B cell (primary cell): ENCODE measurements at regions not wholly inside any gene's neighbourhood (a gene's known extent, or its start where the extent isn't known, plus 50 kb on each side); places are given as distances from the start of the nearest gene placed in this dataset.

Experiments used
- ATAC-seq: fragments of 200-7000 bp; cut with Tn5 transposase; one replicate; pipeline ENCODE4 v1.10.0; 2021; ENCODE audit warnings: low read depth, mild to moderate bottlenecking, moderate number of reproducible peaks, moderate library complexity
- CTCF ChIA-PET: fragments of 350-600 bp; sonication (Branson Sonifier 250); formaldehyde crosslinking; loops from one replicate; lab custom pipeline; 2021; ENCODE audit warnings: antibody characterized with exemption, inconsistent platforms; lab: Charles Lee
- POLR2A ChIA-PET: fragments of 350-600 bp; sonication (Branson Sonifier 250); formaldehyde crosslinking; loops from one replicate; lab custom pipeline; 2021; ENCODE audit warnings: antibody characterized with exemption; lab: Charles Lee
- DNase-seq: peaks from one replicate; pipeline ENCODE4 v3.0.0; 2013
- H2AFZ ChIP-seq: 2 replicates; pipeline ENCODE4 v1.6.1; 2012; ENCODE audit warnings: mild to moderate bottlenecking, low read depth, low read length; ENCODE audit not compliant: insufficient read depth, poor library complexity, severe bottlenecking
- H3K27ac ChIP-seq, 2 donors: 1 replicate in 1 of 2; 2 replicates in 1 of 2; pipeline ENCODE4 v1.5.1; 2012 to 2013; ENCODE audit warnings: low read length in 2 of 2, mild to moderate bottlenecking in 2 of 2, moderate library complexity in 1 of 2
- H3K27me3 ChIP-seq, 4 experiments: fragments of 200-600 bp in 1 of 4; sonication (generic) in 1 of 4; replicated peaks in 1 of 4; 1 replicate in 2 of 4; 2 replicates in 2 of 4; pipeline versions ENCODE4 v1.6.1 to v1.7.0; 2013 to 2016; ENCODE audit warnings: low read length in 3 of 4, mild to moderate bottlenecking in 2 of 4, mixed read lengths in 1 of 4, moderate library complexity in 1 of 4; ENCODE audit not compliant: insufficient read depth in 4 of 4, control insufficient read depth in 3 of 4; ENCODE audit errors: control extremely low read depth in 1 of 4
- H3K36me3 ChIP-seq, 2 experiments: replicated peaks in 1 of 2; 1 replicate in 1 of 2; 2 replicates in 1 of 2; pipeline versions ENCODE4 v1.6.1 to v1.7.1; 2013; ENCODE audit warnings: low read length in 1 of 2; ENCODE audit not compliant: insufficient read depth in 2 of 2, control insufficient read depth in 1 of 2; ENCODE audit errors: control extremely low read depth in 1 of 2, extremely low read depth in 1 of 2
- H3K4me1 ChIP-seq, 2 donors: fragments of 200-600 bp in 1 of 2; sonication (generic) in 1 of 2; 1 replicate in 1 of 2; 2 replicates in 1 of 2; pipeline versions ENCODE4 v1.5.1 to v1.6.1; 2013 to 2017; ENCODE audit warnings: low read length in 2 of 2; ENCODE audit not compliant: control insufficient read depth in 2 of 2, insufficient read depth in 2 of 2
- H3K4me2 ChIP-seq: replicated peaks from 2 replicates; pipeline ENCODE3; 2012; ENCODE audit warnings: mild to moderate bottlenecking, low read depth, low read length; ENCODE audit not compliant: poor library complexity, severe bottlenecking
- H3K4me3 ChIP-seq, 5 experiments: fragments of 200-600 bp in 1 of 5; sonication (generic) in 1 of 5; 1 replicate in 3 of 5; 2 replicates in 2 of 5; pipeline versions ENCODE4 v1.5.1 to v1.7.0; 2011 to 2016; ENCODE audit warnings: low read length in 4 of 5, mild to moderate bottlenecking in 4 of 5, low read depth in 2 of 5, control low read depth in 1 of 5, moderate library complexity in 1 of 5; ENCODE audit not compliant: insufficient read depth in 1 of 5; ENCODE audit errors: control extremely low read depth in 1 of 5, extremely low read depth in 1 of 5
- H3K79me2 ChIP-seq: fragments of 200-600 bp; sonication (generic); one replicate; pipeline ENCODE4 v1.6.0; 2016; ENCODE audit warnings: low read length; ENCODE audit not compliant: control insufficient read depth, insufficient read depth
- H3K9ac ChIP-seq: fragments of 200-600 bp; sonication (generic); 2 replicates; pipeline ENCODE4 v1.6.1; 2017; ENCODE audit warnings: mild to moderate bottlenecking, low read length, moderate library complexity
- H3K9me3 ChIP-seq, 3 donors: one replicate each; pipeline versions ENCODE4 v1.6.1 to v1.7.1; 2013; ENCODE audit warnings: low read length in 2 of 3; ENCODE audit not compliant: control insufficient read depth in 2 of 3, insufficient read depth in 1 of 3; ENCODE audit errors: control extremely low read depth in 1 of 3
- H4K20me1 ChIP-seq: 2 replicates; pipeline ENCODE4 v1.6.0; 2012; ENCODE audit warnings: mild to moderate bottlenecking, low read length; ENCODE audit not compliant: insufficient read depth, control insufficient read depth, poor library complexity, severe bottlenecking
- H3K27ac Mint-ChIP-seq: one replicate; pipeline ENCODE4 v1.8.0; 2021; ENCODE audit warnings: mixed read lengths
- H3K27me3 Mint-ChIP-seq: one replicate; pipeline ENCODE4 v1.8.0; 2021; ENCODE audit warnings: mixed read lengths
- H3K4me1 Mint-ChIP-seq: one replicate; pipeline ENCODE4 v1.8.0; 2021; ENCODE audit warnings: mixed read lengths
- H3K4me3 Mint-ChIP-seq: one replicate; pipeline ENCODE4 v1.8.0; 2021; ENCODE audit warnings: mixed read lengths
- H3K9me3 Mint-ChIP-seq: one replicate; pipeline ENCODE4 v1.8.0; 2022; ENCODE audit warnings: mixed read lengths; ENCODE audit not compliant: insufficient read depth
- CTCF ChIP-seq: fragments of 200-600 bp; IDR thresholded peaks from one replicate; pipeline ENCODE4 v1.8.0; 2022; ENCODE audit warnings: antibody characterized with exemption, mild to moderate bottlenecking
- EZH2 ChIP-seq: IDR thresholded peaks from 2 replicates; pipeline ENCODE4 v1.6.1; 2012; ENCODE audit warnings: borderline replicate concordance, low read depth, mild to moderate bottlenecking, moderate library complexity, low read length; ENCODE audit not compliant: insufficient read depth, poor library complexity, severe bottlenecking
- WGBS: methylation state at CpG from one replicate; pipeline ENCODE4 v1.1.5; 2013; ENCODE audit warnings: missing lambda C conversion rate; ENCODE audit not compliant: insufficient coverage; 5-methylcytosine and 5-hydroxymethylcytosine counted together
- intact Hi-C: fragments of 100-400 bp; cut with micrococcal nuclease; formaldehyde crosslinking; loops from one replicate; pipeline ENCODE4 v1.10.0; 2022

- no peak overlapping the region for H3K9ac ChIP-seq
- no peak for ATAC-seq
- no peak overlapping the region for H3K27ac Mint-ChIP-seq
- no peaks in the 10 kb centered on the region for H3K4me1 ChIP-seq
- no peak overlapping the region for H3K4me3 ChIP-seq
- H3K4me1 Mint-ChIP-seq: peaks cover 2% of the 10 kb centered on the region
- no peak for TF ChIP-seq EZH2
- TF ChIP-seq CTCF: no peak
- DNase-seq: no peak
- ChIA-PET POLR2A (no interaction called here), CTCF (no interaction called here)
- H3K27ac ChIP-seq: no peak overlapping the region
- WGBS: 100% methylated on average over 2 of the region's 2 CpGs
- H4K20me1 ChIP-seq: no peaks in the 10 kb centered on the region
- H3K79me2 ChIP-seq: no peaks in the 10 kb centered on the region
- no peak overlapping the region for H3K4me3 Mint-ChIP-seq
- no peak overlapping the region for H2AFZ ChIP-seq
- H3K27me3 Mint-ChIP-seq: no peaks in the 10 kb centered on the region
- no peak overlapping the region for H3K4me2 ChIP-seq
- H3K9me3 ChIP-seq: no peaks in the 10 kb centered on the region
- H3K9me3 Mint-ChIP-seq: no peaks in the 10 kb centered on the region
- intact Hi-C loops: no loop called here
- H3K27me3 ChIP-seq: no peaks in the 10 kb centered on the region
- H3K36me3 ChIP-seq: no peaks in the 10 kb centered on the region
Measured at GRCh38 chr18:55031164-55031563, 71.9 kb upstream of the CCDC68 start.

- Mint-ChIP-seq H3K4me1 (peaks cover 4% of the 10 kb centered on the region), H3K27ac (no peak overlapping the region), H3K27me3 (no peaks in the 10 kb centered on the region), H3K4me3 (no peak overlapping the region), H3K9me3 (no peaks in the 10 kb centered on the region)
- no peak overlapping the region for H3K4me2 ChIP-seq
- H3K4me1 ChIP-seq: no peaks in the 10 kb centered on the region
- peaks cover 0 to 3% (median 0%) of the 10 kb centered on the region in 3 donors for H3K9me3 ChIP-seq
- no peaks in the 10 kb centered on the region for H4K20me1 ChIP-seq
- no peaks in the 10 kb centered on the region for H3K27me3 ChIP-seq
- ATAC-seq (no peak), DNase-seq (no peak)
- no peak overlapping the region for H3K27ac ChIP-seq
- no peak overlapping the region for H2AFZ ChIP-seq
- POLR2A ChIA-PET: no interaction called here
- no peak overlapping the region for H3K4me3 ChIP-seq
- TF ChIP-seq CTCF: no peak
- no peak for TF ChIP-seq EZH2
- no peaks in the 10 kb centered on the region for H3K36me3 ChIP-seq
- H3K79me2 ChIP-seq: no peaks in the 10 kb centered on the region
- intact Hi-C loops: no loop called here
- CTCF ChIA-PET: no interaction called here
- H3K9ac ChIP-seq: no peak overlapping the region
Measured at GRCh38 chr18:55024564-55024963, 65.3 kb upstream of the CCDC68 start.
